Psoas muscle (tissue), 7 donors: ENCODE measurements at regions not wholly inside any gene's neighbourhood (a gene's known extent, or its start where the extent isn't known, plus 50 kb on each side); places are given as distances from the start of the nearest gene placed in this dataset.

Experiments used
- ATAC-seq, 4 donors: fragments of 200-7000 bp; cut with Tn5 transposase; one replicate each; pipeline ENCODE4 v1.9.1; 2020; ENCODE audit warnings: moderate library complexity in 3 of 4, mild to moderate bottlenecking in 2 of 4
- DNase-seq, 2 donors: peaks; one replicate each; pipeline ENCODE4 v3.0.0-alpha.2; 2020
- H3K27ac ChIP-seq: fragments of 200-600 bp; one replicate; pipeline ENCODE4 v1.8.0; 2022
- H3K27me3 ChIP-seq, 3 donors: fragments of 200-600 bp in 1 of 3; one replicate each; pipeline versions ENCODE4 v1.6.1 to v1.8.0; 2013 to 2022; ENCODE audit warnings: low read length in 2 of 3, mild to moderate bottlenecking in 2 of 3, moderate library complexity in 1 of 3; ENCODE audit not compliant: insufficient read depth in 3 of 3
- H3K36me3 ChIP-seq, 2 donors: fragments of 200-600 bp in 1 of 2; one replicate each; pipeline versions ENCODE4 v1.6.1 to v1.8.0; 2013 to 2022; ENCODE audit warnings: low read depth in 1 of 2, mild to moderate bottlenecking in 1 of 2, moderate library complexity in 1 of 2; ENCODE audit not compliant: insufficient read depth in 1 of 2
- H3K4me1 ChIP-seq: fragments of 200-600 bp; one replicate; pipeline ENCODE4 v1.8.0; 2022
- H3K4me3 ChIP-seq: fragments of 200-600 bp; one replicate; pipeline ENCODE4 v1.8.0; 2022; ENCODE audit warnings: mild to moderate bottlenecking
- H3K9me3 ChIP-seq: fragments of 200-600 bp; one replicate; pipeline ENCODE4 v1.8.0; 2022
- CTCF ChIP-seq: fragments of 200-600 bp; IDR thresholded peaks from one replicate; pipeline ENCODE4 v1.8.0; 2022; ENCODE audit warnings: antibody characterized with exemption
- WGBS, 3 donors: extraction: QIAGEN DNeasy Blood & Tissue Kit; methylation state at CpG; one replicate each; pipeline versions ENCODE4 v1.1.6 to v1.1.7; 2013; 5-methylcytosine and 5-hydroxymethylcytosine counted together
- intact Hi-C, 2 donors: fragments of 100-400 bp; cut with DNase I; formaldehyde crosslinking; loops; one replicate each; pipeline versions ENCODE4 v1.11.0 to v1.14.2; 2022
- donor health status: healthy with polysubstance abuse.
- donor health status: DM: no; HTN: no; CAD: no; lungs with moderate emphysema.
- donor health status: Bipolar disorder and iron deficiency.
- donor health status: healthy.
- donor health status: DM: yes; HTN: yes; CAD: no.
- donor health status: DM: no; HTN: no; CAD: no.
- donor health status: DM: yes; HTN: yes; CAD: no.

GRCh38 chr2:183214680-183215079 lies 90.4 kb downstream of the NUP35 start:
- WGBS, 3 donors: 90 to 94% (median 92%) methylated on average over 2 of the region's 2 CpGs
- ATAC-seq (no peak), DNase-seq (no peak)
- no peak overlapping the region for H3K27ac ChIP-seq
- peaks cover 2% of the 10 kb centered on the region for H3K9me3 ChIP-seq
- no peak for TF ChIP-seq CTCF
- H3K4me3 ChIP-seq: no peak overlapping the region
- no peaks in the 10 kb centered on the region for H3K36me3 ChIP-seq
- no peaks in the 10 kb centered on the region for H3K4me1 ChIP-seq
- H3K27me3 ChIP-seq: no peaks in the 10 kb centered on the region
- intact Hi-C loops: no loop called here

DNA sequence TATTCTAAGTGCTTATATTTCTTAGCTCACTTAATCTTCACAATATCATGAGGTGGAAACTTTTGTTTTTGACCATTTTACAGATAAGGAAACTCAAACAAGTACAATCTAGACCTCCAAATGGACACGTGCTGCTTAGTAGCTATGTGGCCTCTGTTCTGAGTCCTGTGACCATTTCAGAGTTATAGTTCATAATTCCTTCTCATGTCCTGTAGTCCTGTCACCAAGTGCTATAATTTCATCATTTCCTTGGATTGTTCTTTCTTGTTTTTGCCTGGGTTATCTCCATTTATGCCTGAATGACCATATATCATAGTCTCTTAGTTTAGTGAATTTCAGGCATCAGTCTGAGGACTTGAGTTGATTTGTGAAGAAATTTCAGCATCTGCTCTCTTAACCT lies 91.7 kb downstream of the NUP35 start:
- H3K36me3 ChIP-seq: no peaks in the 10 kb centered on the region
- ATAC-seq (no peak), DNase-seq (no peak)
- H3K4me1 ChIP-seq: no peaks in the 10 kb centered on the region
- no peaks in the 10 kb centered on the region for H3K9me3 ChIP-seq
- intact Hi-C loops: no loop called here
- no peaks in the 10 kb centered on the region for H3K27me3 ChIP-seq
- no peak overlapping the region for H3K27ac ChIP-seq
- WGBS, 3 donors: 0 to 56% (median 40%) methylated on average over 1 of the region's 1 CpG
- no peak for TF ChIP-seq CTCF
- no peak overlapping the region for H3K4me3 ChIP-seq

- no peak for TF ChIP-seq CTCF
- no peak for ATAC-seq
- Histone ChIP-seq H3K4me3 (no peak overlapping the region), H3K9me3 (no peaks in the 10 kb centered on the region), H3K27ac (no peak overlapping the region), H3K36me3 (no peaks in the 10 kb centered on the region), H3K4me1 (peaks cover 5% of the 10 kb centered on the region), H3K27me3 (no peaks in the 10 kb centered on the region)
- no peak for DNase-seq
- 57 to 77% (median 60%) methylated on average over 3 of the region's 3 CpGs for WGBS, 3 donors
- intact Hi-C loops: no loop called here
These were observed 95.6 kb downstream of the NUP35 start for GRCh38 chr2:183219888-183220287.

GRCh38 chr2:183222751-183223150 lies 98.5 kb downstream of the NUP35 start:
- no peak for DNase-seq
- Histone ChIP-seq H3K27me3 (no peaks in the 10 kb centered on the region), H3K36me3 (no peaks in the 10 kb centered on the region), H3K4me1 (peaks cover 22% of the 10 kb centered on the region), H3K9me3 (no peaks in the 10 kb centered on the region), H3K4me3 (no peak overlapping the region), H3K27ac (no peak overlapping the region)
- ATAC-seq: no peak
- no peak for TF ChIP-seq CTCF
- 44 to 65% (median 53%) methylated on average over 5 of the region's 5 CpGs for WGBS, 3 donors
- intact Hi-C loops: no loop called here

- Histone ChIP-seq H3K9me3 (no peaks in the 10 kb centered on the region), H3K36me3 (no peaks in the 10 kb centered on the region), H3K27me3 (no peaks in the 10 kb centered on the region), H3K4me1 (peaks cover 23% of the 10 kb centered on the region), H3K27ac (no peak overlapping the region), H3K4me3 (no peak overlapping the region)
- intact Hi-C loops: no loop called here
- no peak for TF ChIP-seq CTCF
- DNase-seq (no peak), ATAC-seq (peak in 1 of 4 donors; percentile 32)
These were observed 100.7 kb downstream of the NUP35 start for GRCh38 chr2:183224948-183225347.
